ENCODE measurements at regions not wholly inside any gene's neighbourhood (a gene's known extent, or its start where the extent isn't known, plus 50 kb on each side); places are given as distances from the start of the nearest gene placed in this dataset.

- H3K27ac ChIP-seq, result no peak overlapping the region
- no peak for TF ChIP-seq EP300 (IDR thresholded peaks at IDR 0.05)
- no peak for TF ChIP-seq POLR2A (IDR thresholded peaks at IDR 0.05)
- no peak for TF ChIP-seq POLR2AphosphoS5 (IDR thresholded peaks at IDR 0.05)
- TF ChIP-seq CTCF (IDR thresholded peaks at IDR 0.05), result no peak
- no peaks in the 10 kb centered on the region for H3K27me3 ChIP-seq
- no peaks in the 10 kb centered on the region for H3K36me3 ChIP-seq
- 81 to 87% methylated on average over 8 of the region's 8 CpGs for WGBS, 2 donors
- DNase-seq (no peak), ATAC-seq (ENCODE audit: low FRiP score in 2 of 2) (no peak)
- H3K9me3 ChIP-seq, result no peaks in the 10 kb centered on the region
- H3K4me3 ChIP-seq, result no peak overlapping the region
- no peaks in the 10 kb centered on the region for H3K4me1 ChIP-seq
Observed at GRCh38 chr20:22520381-22520780, 64.0 kb downstream of the FOXA2 start.

GRCh38 chr20:22515264-22515663, 69.1 kb downstream of the FOXA2 start:
- ATAC-seq (ENCODE audit: low FRiP score in 2 of 2) (no peak), DNase-seq (no peak)
- H3K9me3 ChIP-seq, result no peaks in the 10 kb centered on the region
- WGBS, 2 donors, result 86 to 90% methylated on average over 3 to 5 of the region's 5 CpGs
- no peak overlapping the region for H3K27ac ChIP-seq
- H3K36me3 ChIP-seq, result no peaks in the 10 kb centered on the region
- no peaks in the 10 kb centered on the region for H3K27me3 ChIP-seq
- no peak overlapping the region for H3K4me3 ChIP-seq
- H3K4me1 ChIP-seq, result peaks cover 0 to 9% (median 8%) of the 10 kb centered on the region in 4 donors
- TF ChIP-seq EP300 (IDR thresholded peaks at IDR 0.05), result no peak
- TF ChIP-seq CTCF (IDR thresholded peaks at IDR 0.05), result no peak
- no peak for TF ChIP-seq POLR2AphosphoS5 (IDR thresholded peaks at IDR 0.05)
- no peak for TF ChIP-seq POLR2A (IDR thresholded peaks at IDR 0.05)

- no peak overlapping the region for H3K27ac ChIP-seq
- H3K27me3 ChIP-seq, result no peaks in the 10 kb centered on the region
- H3K9me3 ChIP-seq, result no peaks in the 10 kb centered on the region
- WGBS, 2 donors, result 92% methylated on average over 4 of the region's 4 CpGs
- no peak for DNase-seq
- no peaks in the 10 kb centered on the region for H3K36me3 ChIP-seq
- no peak for ATAC-seq (ENCODE audit: low FRiP score in 2 of 2)
- H3K4me3 ChIP-seq, result no peak overlapping the region
- H3K4me1 ChIP-seq, result peaks cover 0 to 9% (median 8%) of the 10 kb centered on the region in 4 donors
- TF ChIP-seq POLR2A (IDR thresholded peaks at IDR 0.05) (no peak), POLR2AphosphoS5 (IDR thresholded peaks at IDR 0.05) (no peak), EP300 (IDR thresholded peaks at IDR 0.05) (no peak), CTCF (IDR thresholded peaks at IDR 0.05) (no peak)
Observed at GRCh38 chr20:22513574-22513973, 70.8 kb downstream of the FOXA2 start.

GRCh38 chr20:22512911-22513489, 71.4 kb downstream of the FOXA2 start:
- TF ChIP-seq CTCF (IDR thresholded peaks at IDR 0.05) (no peak), EP300 (IDR thresholded peaks at IDR 0.05) (no peak), POLR2AphosphoS5 (IDR thresholded peaks at IDR 0.05) (no peak), POLR2A (IDR thresholded peaks at IDR 0.05) (no peak)
- no peaks in the 10 kb centered on the region for H3K36me3 ChIP-seq
- H3K4me3 ChIP-seq, result no peak overlapping the region
- H3K4me1 ChIP-seq, result peaks cover 0 to 9% (median 8%) of the 10 kb centered on the region in 4 donors
- no peak for DNase-seq
- ATAC-seq (ENCODE audit: low FRiP score in 2 of 2), result no peak
- no peak overlapping the region for H3K27ac ChIP-seq
- no peaks in the 10 kb centered on the region for H3K9me3 ChIP-seq
- H3K27me3 ChIP-seq, result no peaks in the 10 kb centered on the region
- WGBS, 2 donors, result 71 to 76% methylated on average over 1 of the region's 1 CpG

Measured in upper lobe of left lung (tissue), 6 donors.